22Rv1 (cell line): ENCODE measurements at regions not wholly inside any gene's neighbourhood (a gene's known extent, or its start where the extent isn't known, plus 50 kb on each side); places are given as distances from the start of the nearest gene placed in this dataset.

Source experiments
- CTCF ChIP-seq: fragments of 450-650 bp; IDR thresholded peaks from 2 replicates; pipeline ENCODE4 v1.5.1; 2017; ENCODE audit warnings: mild to moderate bottlenecking
- ZFX ChIP-seq: fragments of 450-650 bp; IDR thresholded peaks from 2 replicates; pipeline ENCODE4 v1.6.1; 2017; ENCODE audit warnings: antibody characterized with exemption, borderline replicate concordance

GRCh38 chr3:3499012-3499562 is 300.1 kb upstream of the LRRN1 start:
- TF ChIP-seq CTCF: no peak
- no peak for TF ChIP-seq ZFX
